ENCODE measurements at regions not wholly inside any gene's neighbourhood (a gene's known extent, or its start where the extent isn't known, plus 50 kb on each side); places are given as distances from the start of the nearest gene placed in this dataset.
A peak's percentile ranks its signal among the peaks of the same experiment; 100 is the strongest.

DNA sequence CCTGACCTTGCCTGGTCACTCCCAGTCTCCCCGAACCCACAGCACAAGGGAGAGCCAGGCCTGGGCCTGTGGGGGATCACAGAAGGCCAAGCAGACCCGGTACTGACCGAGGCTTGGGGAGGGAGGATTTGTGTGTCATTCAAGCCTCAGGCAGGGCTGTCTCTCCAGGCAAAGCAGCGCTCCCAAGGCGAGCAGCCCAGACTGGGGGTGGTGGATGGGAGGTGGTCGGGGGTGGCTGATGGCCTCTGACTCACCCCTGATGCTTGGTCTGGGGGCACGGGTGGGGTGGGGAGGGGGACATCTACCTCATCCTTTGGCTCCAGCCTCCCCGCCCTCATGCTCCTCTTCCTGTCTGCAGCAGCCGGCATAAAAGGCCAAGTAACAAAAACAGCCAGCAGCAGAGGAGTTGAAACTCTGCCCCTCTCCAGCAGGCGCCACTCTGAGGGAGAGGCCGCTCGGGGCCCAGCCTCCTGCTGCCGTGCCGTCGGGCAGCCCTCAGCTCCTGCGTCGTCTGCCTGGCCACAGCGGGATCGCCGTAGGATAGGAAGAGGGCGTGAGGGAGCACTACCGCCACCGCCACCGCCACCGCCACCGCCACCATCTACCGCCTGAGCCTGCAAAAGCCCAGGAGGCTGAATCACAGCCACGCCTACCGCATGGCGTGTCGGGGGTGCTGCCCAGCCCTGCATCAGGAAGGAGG is 166.0 kb downstream of the OLFM1 start:
- Histone ChIP-seq H3K9me3 (no peaks in the 10 kb centered on the region), H3K4me1 (peaks cover 3% of the 10 kb centered on the region), H3K4me3 (ENCODE audit: low read depth, low read length) (no peak overlapping the region), H3K27me3 (no peaks in the 10 kb centered on the region), H3K36me3 (no peaks in the 10 kb centered on the region)
- DNase-seq: peak; percentile 14
- TF ChIP-seq, protein P1, sequence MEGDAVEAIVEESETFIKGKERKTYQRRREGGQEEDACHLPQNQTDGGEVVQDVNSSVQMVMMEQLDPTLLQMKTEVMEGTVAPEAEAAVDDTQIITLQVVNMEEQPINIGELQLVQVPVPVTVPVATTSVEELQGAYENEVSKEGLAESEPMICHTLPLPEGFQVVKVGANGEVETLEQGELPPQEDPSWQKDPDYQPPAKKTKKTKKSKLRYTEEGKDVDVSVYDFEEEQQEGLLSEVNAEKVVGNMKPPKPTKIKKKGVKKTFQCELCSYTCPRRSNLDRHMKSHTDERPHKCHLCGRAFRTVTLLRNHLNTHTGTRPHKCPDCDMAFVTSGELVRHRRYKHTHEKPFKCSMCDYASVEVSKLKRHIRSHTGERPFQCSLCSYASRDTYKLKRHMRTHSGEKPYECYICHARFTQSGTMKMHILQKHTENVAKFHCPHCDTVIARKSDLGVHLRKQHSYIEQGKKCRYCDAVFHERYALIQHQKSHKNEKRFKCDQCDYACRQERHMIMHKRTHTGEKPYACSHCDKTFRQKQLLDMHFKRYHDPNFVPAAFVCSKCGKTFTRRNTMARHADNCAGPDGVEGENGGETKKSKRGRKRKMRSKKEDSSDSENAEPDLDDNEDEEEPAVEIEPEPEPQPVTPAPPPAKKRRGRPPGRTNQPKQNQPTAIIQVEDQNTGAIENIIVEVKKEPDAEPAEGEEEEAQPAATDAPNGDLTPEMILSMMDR (IDR thresholded peaks at IDR 0.05; ENCODE audit: low read depth, low read length): no peak

DNA sequence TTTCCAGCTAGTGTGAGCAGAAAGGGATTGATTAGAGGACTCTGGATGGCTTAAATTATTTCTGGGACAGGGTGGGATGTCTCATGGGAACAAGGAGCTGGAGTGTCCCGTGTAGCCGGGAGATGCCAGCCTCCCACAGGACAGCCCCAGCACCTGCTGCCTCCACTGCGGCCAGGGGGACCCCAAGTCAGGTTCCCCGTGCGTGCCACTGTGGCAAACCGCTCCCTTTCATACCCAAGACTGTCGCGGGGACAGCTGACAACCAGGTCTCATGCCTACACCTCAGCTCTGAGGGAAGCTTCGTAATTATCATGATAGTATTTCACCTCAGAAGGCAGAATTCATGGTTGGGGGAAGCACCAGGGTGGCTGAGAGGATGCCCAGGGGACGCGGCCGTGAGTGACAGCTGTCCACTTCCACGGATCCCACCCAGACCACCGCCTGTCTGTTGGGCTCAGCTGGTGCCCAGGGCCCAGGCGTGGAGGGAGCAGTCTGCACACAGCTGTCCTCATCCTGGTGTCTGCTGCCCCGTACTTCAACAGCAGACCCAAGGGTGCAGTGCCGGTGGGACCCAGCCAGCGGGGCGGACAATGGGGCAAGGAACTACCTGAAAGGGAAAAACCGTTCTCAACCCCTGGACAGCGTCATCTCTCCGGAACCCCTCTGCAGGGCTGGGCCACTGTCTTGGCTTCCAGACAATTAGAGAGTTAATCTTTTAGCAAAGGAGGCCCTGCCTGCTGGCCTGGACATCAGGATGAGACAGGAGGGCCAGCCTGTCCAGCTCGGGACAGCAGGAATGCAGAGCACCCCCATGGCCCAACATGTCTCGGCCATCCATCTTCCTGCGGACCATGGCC is 166.9 kb downstream of the OLFM1 start:
- DNase-seq: peak; percentile 10
- H3K27me3 ChIP-seq: no peaks in the 10 kb centered on the region
- H3K4me3 ChIP-seq (ENCODE audit: low read depth, low read length): no peak overlapping the region
- peaks cover 3% of the 10 kb centered on the region for H3K4me1 ChIP-seq
- no peaks in the 10 kb centered on the region for H3K36me3 ChIP-seq
- no peaks in the 10 kb centered on the region for H3K9me3 ChIP-seq
- TF ChIP-seq, protein P1 (IDR thresholded peaks at IDR 0.05; ENCODE audit: low read depth, low read length): no peak

DNA sequence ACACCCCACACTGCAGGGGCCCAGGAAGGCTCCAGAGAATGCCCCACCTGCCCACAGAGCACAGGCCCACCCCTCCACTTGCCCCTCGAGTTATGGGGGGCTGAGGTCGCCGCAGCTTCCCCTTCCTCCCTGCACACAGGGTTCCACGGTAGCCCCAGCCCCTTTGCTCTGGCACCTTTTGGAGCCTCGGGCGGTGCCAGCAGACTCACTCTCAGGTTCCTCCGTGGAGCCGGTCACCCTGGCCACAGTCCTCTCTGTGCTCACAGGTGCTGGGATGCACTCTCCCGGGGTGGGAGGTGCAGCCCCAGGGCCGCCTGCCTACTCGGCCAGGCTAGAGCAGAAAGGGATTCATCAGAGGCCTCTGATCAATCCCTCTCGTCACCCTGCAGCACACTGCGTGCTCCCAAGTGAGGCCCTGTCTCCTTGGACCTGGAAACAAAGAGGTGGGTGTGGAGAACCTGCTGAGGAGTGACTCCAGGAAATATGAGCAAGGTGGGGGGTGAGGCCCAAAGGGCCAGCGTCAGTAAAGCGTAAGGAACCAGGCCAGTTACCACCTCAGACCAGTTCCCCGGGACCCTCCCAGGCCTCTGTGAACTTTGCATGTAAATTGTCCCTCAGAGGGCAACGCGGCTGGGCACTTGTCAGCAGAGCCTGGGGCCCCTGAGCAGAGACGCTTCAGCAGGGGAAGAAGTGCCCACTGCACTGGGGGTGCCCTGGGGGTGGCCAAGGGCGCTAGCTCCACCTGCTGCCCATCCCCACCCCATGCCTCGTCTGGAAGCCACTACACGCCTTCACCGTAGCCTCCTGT is 167.8 kb downstream of the OLFM1 start:
- TF ChIP-seq, protein P1 (IDR thresholded peaks at IDR 0.05; ENCODE audit: low read depth, low read length): no peak
- Histone ChIP-seq H3K27me3 (no peaks in the 10 kb centered on the region), H3K4me1 (peaks cover 3% of the 10 kb centered on the region), H3K36me3 (no peaks in the 10 kb centered on the region), H3K4me3 (ENCODE audit: low read depth, low read length) (no peak overlapping the region), H3K9me3 (no peaks in the 10 kb centered on the region)
- peak; percentile 37 for DNase-seq

DNA sequence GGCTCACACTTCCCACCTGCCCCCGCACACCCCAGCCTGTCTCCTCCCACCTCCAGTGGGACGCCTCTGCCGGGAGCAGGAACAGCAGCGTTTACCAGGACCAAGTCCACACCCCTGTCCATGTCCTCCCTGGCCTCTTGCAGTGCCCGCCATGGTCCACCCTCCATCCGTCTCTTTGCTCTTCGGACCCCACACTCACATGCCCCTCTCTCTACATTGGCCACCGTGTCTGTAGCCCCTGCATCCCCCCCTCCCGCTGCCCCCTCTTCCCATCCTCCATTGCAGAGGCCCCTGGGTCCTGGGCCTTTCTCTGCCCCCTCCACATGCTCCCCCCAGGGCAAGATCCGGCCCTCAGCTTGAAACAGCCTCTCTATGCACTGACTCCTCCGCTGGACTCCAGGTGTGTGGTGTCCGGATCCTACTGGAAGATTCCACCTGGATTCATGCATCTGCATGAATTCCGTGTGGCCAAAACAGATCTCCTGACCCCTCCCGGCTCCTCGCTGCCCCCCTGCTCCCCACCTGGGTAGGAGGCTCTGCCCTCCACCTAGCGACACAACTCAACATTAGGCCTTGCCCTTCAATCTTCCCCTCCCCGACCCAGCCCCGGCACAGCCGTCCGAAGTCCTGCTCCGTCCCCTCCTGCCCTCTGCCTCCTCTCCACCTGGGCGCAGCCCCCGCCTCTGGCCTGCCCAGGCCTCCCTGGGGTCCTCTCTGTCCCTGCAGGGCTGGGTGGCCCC is 168.5 kb downstream of the OLFM1 start:
- peaks cover 3% of the 10 kb centered on the region for H3K4me1 ChIP-seq
- H3K36me3 ChIP-seq: no peaks in the 10 kb centered on the region
- no peaks in the 10 kb centered on the region for H3K27me3 ChIP-seq
- TF ChIP-seq, protein P1 (IDR thresholded peaks at IDR 0.05; ENCODE audit: low read depth, low read length): no peak
- no peaks in the 10 kb centered on the region for H3K9me3 ChIP-seq
- no peak overlapping the region for H3K4me3 ChIP-seq (ENCODE audit: low read depth, low read length)
- DNase-seq: peak; percentile 4

DNA sequence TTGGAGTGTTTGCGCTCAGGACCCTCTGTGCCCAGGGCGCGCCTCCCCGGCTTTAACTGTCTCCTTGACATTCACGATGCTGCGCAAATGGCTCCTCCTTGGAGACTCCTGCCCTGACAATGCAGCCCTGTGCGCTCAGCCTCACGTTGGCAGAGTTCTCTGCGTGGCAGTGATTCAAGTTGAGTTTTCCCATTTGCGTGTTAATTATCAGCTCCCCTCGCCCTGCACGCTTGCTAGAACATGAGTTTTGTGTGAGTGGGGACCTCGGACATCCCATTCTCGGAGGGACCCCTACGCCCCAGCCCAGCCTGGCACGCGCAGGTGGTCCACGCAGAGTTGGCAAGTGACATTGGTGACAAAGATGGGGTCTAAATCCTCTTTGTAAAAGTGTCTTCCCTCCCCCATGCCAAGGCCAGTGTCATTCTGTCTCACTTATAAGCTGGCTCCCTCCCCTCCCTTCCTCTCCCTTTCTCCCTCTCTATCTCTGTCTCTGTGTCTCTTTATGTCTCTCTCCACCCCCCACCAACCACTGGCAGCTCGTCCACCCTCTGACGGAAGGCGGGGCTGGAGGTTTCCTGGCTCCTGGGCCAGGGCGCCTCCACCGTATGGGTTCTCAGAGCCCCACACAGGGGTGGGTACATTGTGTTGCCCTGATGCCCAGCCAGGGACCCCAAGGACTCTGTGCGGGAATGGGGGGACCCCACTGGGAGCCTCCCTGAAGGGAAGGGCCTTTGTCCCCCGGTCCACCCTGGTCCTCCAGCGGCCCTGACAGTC is 169.3 kb downstream of the OLFM1 start:
- no peak overlapping the region for H3K4me3 ChIP-seq (ENCODE audit: low read depth, low read length)
- peaks cover 3% of the 10 kb centered on the region for H3K4me1 ChIP-seq
- no peaks in the 10 kb centered on the region for H3K27me3 ChIP-seq
- H3K36me3 ChIP-seq: no peaks in the 10 kb centered on the region
- DNase-seq: peak; percentile 5
- TF ChIP-seq, protein P1 (IDR thresholded peaks at IDR 0.05; ENCODE audit: low read depth, low read length): no peak
- H3K9me3 ChIP-seq: no peaks in the 10 kb centered on the region

Measured in BE2C (cell line).